NB4 (cell line): ENCODE measurements at regions not wholly inside any gene's neighbourhood (a gene's known extent, or its start where the extent isn't known, plus 50 kb on each side); places are given as distances from the start of the nearest gene placed in this dataset.

Experiments
- POLR2A ChIP-seq: IDR thresholded peaks from 2 replicates; pipeline ENCODE4 v1.6.1; 2011; ENCODE audit warnings: mild to moderate bottlenecking; ENCODE audit not compliant: insufficient read length; ENCODE audit errors: extremely low read depth
- TF ChIP-seq, protein P1 (sequence below): IDR thresholded peaks from one replicate; pipeline ENCODE4 v1.5.1; 2012; ENCODE audit warnings: low read depth, low read length

DNA sequence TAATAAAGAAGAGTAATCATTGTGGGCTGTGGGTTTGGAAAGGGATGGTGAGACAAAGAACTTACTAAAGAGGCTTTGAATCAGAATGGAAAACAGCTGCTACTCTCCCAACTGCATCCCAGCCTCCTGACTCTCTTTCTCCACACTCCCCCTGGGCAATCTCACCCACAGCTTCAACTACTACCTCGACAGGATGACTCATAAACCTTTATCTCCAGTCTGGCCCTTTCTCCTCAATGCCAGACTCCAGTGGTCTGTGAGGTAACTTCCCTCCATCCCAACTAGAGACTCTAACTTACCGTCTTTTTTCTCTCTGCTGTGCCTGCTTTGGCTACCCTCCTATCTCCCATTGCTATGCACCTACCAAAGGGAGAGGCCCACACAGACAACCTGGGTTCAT lies 135.3 kb upstream of the RREB1 start:
- TF ChIP-seq, protein P1, sequence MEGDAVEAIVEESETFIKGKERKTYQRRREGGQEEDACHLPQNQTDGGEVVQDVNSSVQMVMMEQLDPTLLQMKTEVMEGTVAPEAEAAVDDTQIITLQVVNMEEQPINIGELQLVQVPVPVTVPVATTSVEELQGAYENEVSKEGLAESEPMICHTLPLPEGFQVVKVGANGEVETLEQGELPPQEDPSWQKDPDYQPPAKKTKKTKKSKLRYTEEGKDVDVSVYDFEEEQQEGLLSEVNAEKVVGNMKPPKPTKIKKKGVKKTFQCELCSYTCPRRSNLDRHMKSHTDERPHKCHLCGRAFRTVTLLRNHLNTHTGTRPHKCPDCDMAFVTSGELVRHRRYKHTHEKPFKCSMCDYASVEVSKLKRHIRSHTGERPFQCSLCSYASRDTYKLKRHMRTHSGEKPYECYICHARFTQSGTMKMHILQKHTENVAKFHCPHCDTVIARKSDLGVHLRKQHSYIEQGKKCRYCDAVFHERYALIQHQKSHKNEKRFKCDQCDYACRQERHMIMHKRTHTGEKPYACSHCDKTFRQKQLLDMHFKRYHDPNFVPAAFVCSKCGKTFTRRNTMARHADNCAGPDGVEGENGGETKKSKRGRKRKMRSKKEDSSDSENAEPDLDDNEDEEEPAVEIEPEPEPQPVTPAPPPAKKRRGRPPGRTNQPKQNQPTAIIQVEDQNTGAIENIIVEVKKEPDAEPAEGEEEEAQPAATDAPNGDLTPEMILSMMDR: no peak
- no peak for TF ChIP-seq POLR2A
